OCI-LY7 (cell line): ENCODE measurements at regions not wholly inside any gene's neighbourhood (a gene's known extent, or its start where the extent isn't known, plus 50 kb on each side); places are given as distances from the start of the nearest gene placed in this dataset.
"Not testable (repeated sequence)": the region's sequence is repeated elsewhere in the genome, so short reads cannot be mapped to it uniquely, and the experiment has no call there.

Experiments
- BruUV-seq: library from RNA; stranded (reverse); fragments of 400-500 nt; replicated peaks from 2 replicates; lab custom pipeline; 2021; lab: Mats Ljungman, UMichigan
- CTCF ChIA-PET: fragments of 300-600 bp; sonication (Branson Sonifier 250); formaldehyde crosslinking; loops from one replicate; lab custom pipeline; 2022; ENCODE audit warnings: antibody characterized with exemption; ENCODE audit not compliant: unreplicated experiment; lab: Charles Lee
- POLR2A ChIA-PET: fragments of 300-600 bp; sonication (Branson Sonifier 250); formaldehyde crosslinking; loops from one replicate; lab custom pipeline; 2022; ENCODE audit warnings: antibody characterized with exemption; lab: Charles Lee
- DNase-seq: peaks from one replicate; pipeline ENCODE4 v3.0.0-alpha.2; 2015; ENCODE audit warnings: low spot score
- H2AFZ ChIP-seq: fragments of 200-600 bp; sonication (generic), shearing (Covaris generic); 2 replicates; pipeline ENCODE4 v1.6.1; 2014; ENCODE audit warnings: mild to moderate bottlenecking, antibody characterized with exemption, low read length, moderate library complexity
- H3K27ac ChIP-seq: fragments of 200-600 bp; sonication (generic); 2 replicates; pipeline ENCODE4 v1.5.1; 2014; ENCODE audit warnings: mixed run types, low read depth, mild to moderate bottlenecking, moderate library complexity, low read length, inconsistent platforms; ENCODE audit not compliant: poor library complexity, severe bottlenecking
- H3K36me3 ChIP-seq: fragments of 200-600 bp; sonication (generic); 2 replicates; pipeline ENCODE4 v1.6.1; 2014; ENCODE audit warnings: mild to moderate bottlenecking, antibody characterized with exemption, low read length, moderate library complexity, mixed read lengths; ENCODE audit not compliant: insufficient read depth
- H3K4me1 ChIP-seq: fragments of 200-600 bp; sonication (generic); 2 replicates; pipeline ENCODE4 v1.5.1; 2014; ENCODE audit warnings: mild to moderate bottlenecking, low read length; ENCODE audit not compliant: insufficient read depth, poor library complexity, severe bottlenecking
- H3K4me2 ChIP-seq: fragments of 200-600 bp; sonication (generic); 2 replicates; pipeline ENCODE4 v1.6.1; 2014; ENCODE audit warnings: mild to moderate bottlenecking, low read length
- H3K4me3 ChIP-seq: fragments of 200-600 bp; sonication (generic); 2 replicates; pipeline ENCODE4 v1.5.1; 2014; ENCODE audit warnings: mild to moderate bottlenecking, low read depth, low read length; ENCODE audit not compliant: poor library complexity, severe bottlenecking
- H3K79me2 ChIP-seq: fragments of 200-600 bp; sonication (generic); 2 replicates; pipeline ENCODE4 v1.6.1; 2016; ENCODE audit warnings: low read depth, mild to moderate bottlenecking, low read length, moderate library complexity, mixed read lengths; ENCODE audit not compliant: insufficient read depth
- H3K9me2 ChIP-seq: fragments of 200-600 bp; sonication (generic); 2 replicates; pipeline ENCODE4 v1.6.1; 2016; ENCODE audit warnings: mild to moderate bottlenecking, low read length, mixed read lengths; ENCODE audit not compliant: insufficient read depth
- H3K9me3 ChIP-seq: fragments of 200-600 bp; sonication (generic); 2 replicates; pipeline ENCODE4 v1.6.1; 2014; ENCODE audit warnings: mild to moderate bottlenecking, mixed run types, low read length, mixed read lengths
- H4K20me1 ChIP-seq: fragments of 200-600 bp; sonication (generic); 2 replicates; pipeline ENCODE4 v1.6.1; 2014; ENCODE audit warnings: mild to moderate bottlenecking, antibody characterized with exemption, low read length, moderate library complexity, mixed read lengths; ENCODE audit not compliant: insufficient read depth
- CTCF ChIP-seq: fragments of 200-600 bp; sonication (generic); conservative IDR thresholded peaks from 2 replicates; pipeline ENCODE4 v1.5.1; 2014; ENCODE audit warnings: mild to moderate bottlenecking, antibody characterized with exemption, low read length, moderate library complexity, mixed read lengths
- EZH2phosphoT487 ChIP-seq: fragments of 200-600 bp; sonication (generic); IDR thresholded peaks from 2 replicates; pipeline ENCODE4 v1.6.1; 2018; ENCODE audit warnings: low read depth, borderline replicate concordance, mild to moderate bottlenecking, mixed run types, antibody characterized with exemption, low read length, moderate library complexity, mixed read lengths
- intact Hi-C: fragments of 100-400 bp; cut with micrococcal nuclease; formaldehyde crosslinking; loops from one replicate; pipeline ENCODE4 v1.10.0; 2022; ENCODE audit not compliant: unreplicated experiment

- H3K4me2 ChIP-seq, result no peak overlapping the region
- no peaks in the 10 kb centered on the region for H3K9me2 ChIP-seq
- no TSS peak for BruUV-seq
- H4K20me1 ChIP-seq, result no peaks in the 10 kb centered on the region; the same call in 1 of the 2 replicates
- no peak overlapping the region for H2AFZ ChIP-seq
- ChIA-PET POLR2A (no interaction called here), CTCF (no interaction called here)
- no peak overlapping the region for H3K4me3 ChIP-seq
- no peak overlapping the region for H3K27ac ChIP-seq
- no peak for DNase-seq
- no peaks in the 10 kb centered on the region for H3K4me1 ChIP-seq
- TF ChIP-seq EZH2phosphoT487, result no peak
- TF ChIP-seq CTCF, result no peak
- no peaks in the 10 kb centered on the region for H3K9me3 ChIP-seq
- no peaks in the 10 kb centered on the region for H3K79me2 ChIP-seq
- no peaks in the 10 kb centered on the region for H3K36me3 ChIP-seq
- intact Hi-C loops, result no loop called here
These were observed 561.6 kb downstream of the ZBBX start for GRCh38 chr3:166818464-166818863.

- intact Hi-C loops, H3K4me2 ChIP-seq, H3K4me1 ChIP-seq, H3K79me2 ChIP-seq, BruUV-seq, H4K20me1 ChIP-seq, H3K9me3 ChIP-seq, H2AFZ ChIP-seq, H3K27ac ChIP-seq, POLR2A ChIA-PET, DNase-seq, H3K4me3 ChIP-seq, H3K9me2 ChIP-seq, CTCF ChIA-PET, H3K36me3 ChIP-seq: not testable (repeated sequence)
These were observed 562.8 kb downstream of the ZBBX start for GRCh38 chr3:166817269-166817668.

GRCh38 chr3:166810741-166811445, 569.2 kb downstream of the ZBBX start:
- Histone ChIP-seq H3K9me2 (no peaks in the 10 kb centered on the region), H3K4me2 (no peak overlapping the region), H3K4me3 (no peak overlapping the region), H3K36me3 (no peaks in the 10 kb centered on the region), H3K27ac (no peak overlapping the region), H3K79me2 (no peaks in the 10 kb centered on the region), H4K20me1 (no peaks in the 10 kb centered on the region), H3K4me1 (no peaks in the 10 kb centered on the region), H2AFZ (no peak overlapping the region), H3K9me3 (no peaks in the 10 kb centered on the region)
- ChIA-PET CTCF (no interaction called here), POLR2A (no interaction called here)
- intact Hi-C loops, result no loop called here
- BruUV-seq, result no TSS peak
- no peak for TF ChIP-seq EZH2phosphoT487
- TF ChIP-seq CTCF, result no peak
- no peak for DNase-seq
